ENCODE measurements at regions not wholly inside any gene's neighbourhood (a gene's known extent, or its start where the extent isn't known, plus 50 kb on each side); places are given as distances from the start of the nearest gene placed in this dataset.
"Not testable (repeated sequence)": the region's sequence is repeated elsewhere in the genome, so short reads cannot be mapped to it uniquely, and the experiment has no call there.

- Mint-ChIP-seq H3K4me3 (no peak overlapping the region), H3K36me3 (no peaks in the 10 kb centered on the region), H3K27me3 (no peaks in the 10 kb centered on the region), H3K4me1 (ENCODE audit: low read depth in 2 of 2) (no peaks in the 10 kb centered on the region), H3K9me3 (peaks cover 22% of the 10 kb centered on the region), H3K27ac (no peak overlapping the region)
- DNase-seq (ENCODE audit: low spot score) (no peak), ATAC-seq (no peak)
These were observed 561.2 kb upstream of the SEMA6A start for GRCh38 chr5:117135851-117136250.

- Mint-ChIP-seq H3K9me3 (peaks cover 29% of the 10 kb centered on the region), H3K4me3 (no peak overlapping the region), H3K4me1 (ENCODE audit: low read depth in 2 of 2) (no peaks in the 10 kb centered on the region), H3K27me3 (no peaks in the 10 kb centered on the region), H3K27ac (no peak overlapping the region), H3K36me3 (no peaks in the 10 kb centered on the region)
- no peak for DNase-seq (ENCODE audit: low spot score)
- ATAC-seq: no peak
These were observed 558.6 kb upstream of the SEMA6A start for GRCh38 chr5:117133198-117133597.

GRCh38 chr5:117131876-117132275 lies 557.3 kb upstream of the SEMA6A start:
- peaks cover 32% of the 10 kb centered on the region for H3K9me3 Mint-ChIP-seq
- no peaks in the 10 kb centered on the region for H3K36me3 Mint-ChIP-seq
- no peaks in the 10 kb centered on the region for H3K4me1 Mint-ChIP-seq (ENCODE audit: low read depth in 2 of 2)
- no peak for ATAC-seq
- H3K27ac Mint-ChIP-seq: no peak overlapping the region
- DNase-seq (ENCODE audit: low spot score): no peak
- no peak overlapping the region for H3K4me3 Mint-ChIP-seq
- no peaks in the 10 kb centered on the region for H3K27me3 Mint-ChIP-seq

GRCh38 chr5:117131048-117131679 lies 556.5 kb upstream of the SEMA6A start:
- Mint-ChIP-seq H3K27me3 (no peaks in the 10 kb centered on the region), H3K4me3 (no peak overlapping the region), H3K4me1 (ENCODE audit: low read depth in 2 of 2) (no peaks in the 10 kb centered on the region), H3K27ac (no peak overlapping the region), H3K36me3 (no peaks in the 10 kb centered on the region), H3K9me3 (peaks cover 29% of the 10 kb centered on the region)
- no peak for ATAC-seq
- DNase-seq (ENCODE audit: low spot score): no peak

- Mint-ChIP-seq H3K27me3 (no peaks in the 10 kb centered on the region), H3K36me3 (peaks cover 6% of the 10 kb centered on the region), H3K9me3 (peaks cover 12% of the 10 kb centered on the region), H3K4me3 (no peak overlapping the region), H3K27ac (no peak overlapping the region), H3K4me1 (ENCODE audit: low read depth in 2 of 2) (no peaks in the 10 kb centered on the region)
- no peak for ATAC-seq
- DNase-seq (ENCODE audit: low spot score): no peak
These were observed 543.9 kb upstream of the SEMA6A start for GRCh38 chr5:117118499-117118898.

GRCh38 chr5:117117314-117117713 lies 542.7 kb upstream of the SEMA6A start:
- not testable (repeated sequence) for H3K27ac Mint-ChIP-seq; H3K4me1 Mint-ChIP-seq (ENCODE audit: low read depth in 2 of 2); DNase-seq (ENCODE audit: low spot score); ATAC-seq; H3K4me3 Mint-ChIP-seq; H3K36me3 Mint-ChIP-seq; H3K27me3 Mint-ChIP-seq
- peaks cover 12% of the 10 kb centered on the region for H3K9me3 Mint-ChIP-seq

GRCh38 chr5:117110548-117110947 lies 535.9 kb upstream of the SEMA6A start:
- H3K4me3 Mint-ChIP-seq: no peak overlapping the region
- no peaks in the 10 kb centered on the region for H3K27me3 Mint-ChIP-seq
- ATAC-seq (no peak), DNase-seq (ENCODE audit: low spot score) (no peak)
- H3K36me3 Mint-ChIP-seq: peaks cover 6% of the 10 kb centered on the region
- H3K4me1 Mint-ChIP-seq (ENCODE audit: low read depth in 2 of 2): no peaks in the 10 kb centered on the region
- H3K9me3 Mint-ChIP-seq: peaks cover 13% of the 10 kb centered on the region
- H3K27ac Mint-ChIP-seq: no peak overlapping the region

- Mint-ChIP-seq H3K4me1 (ENCODE audit: low read depth in 2 of 2) (no peaks in the 10 kb centered on the region), H3K27ac (no peak overlapping the region), H3K27me3 (no peaks in the 10 kb centered on the region), H3K4me3 (no peak overlapping the region), H3K36me3 (no peaks in the 10 kb centered on the region), H3K9me3 (peaks cover 17% of the 10 kb centered on the region)
- DNase-seq (ENCODE audit: low spot score): no peak
- ATAC-seq: no peak
These were observed 533.2 kb upstream of the SEMA6A start for GRCh38 chr5:117107859-117108258.

- ATAC-seq (no peak), DNase-seq (ENCODE audit: low spot score) (no peak)
- Mint-ChIP-seq H3K36me3 (no peaks in the 10 kb centered on the region), H3K9me3 (peaks cover 16% of the 10 kb centered on the region), H3K4me3 (no peak overlapping the region), H3K27ac (no peak overlapping the region), H3K27me3 (no peaks in the 10 kb centered on the region), H3K4me1 (ENCODE audit: low read depth in 2 of 2) (no peaks in the 10 kb centered on the region)
These were observed 529.1 kb upstream of the SEMA6A start for GRCh38 chr5:117103703-117104102.

- no peak for DNase-seq (ENCODE audit: low spot score)
- H3K4me3 Mint-ChIP-seq: no peak overlapping the region
- no peaks in the 10 kb centered on the region for H3K4me1 Mint-ChIP-seq (ENCODE audit: low read depth in 2 of 2)
- H3K27me3 Mint-ChIP-seq: no peaks in the 10 kb centered on the region
- no peak for ATAC-seq
- no peaks in the 10 kb centered on the region for H3K36me3 Mint-ChIP-seq
- no peak overlapping the region for H3K27ac Mint-ChIP-seq
- peaks cover 15% of the 10 kb centered on the region for H3K9me3 Mint-ChIP-seq
These were observed 528.0 kb upstream of the SEMA6A start for GRCh38 chr5:117102591-117102990.

- peaks cover 13% of the 10 kb centered on the region for H3K9me3 Mint-ChIP-seq
- H3K4me1 Mint-ChIP-seq (ENCODE audit: low read depth in 2 of 2): no peaks in the 10 kb centered on the region
- DNase-seq (ENCODE audit: low spot score): no peak
- no peaks in the 10 kb centered on the region for H3K27me3 Mint-ChIP-seq
- no peak overlapping the region for H3K27ac Mint-ChIP-seq
- no peak overlapping the region for H3K4me3 Mint-ChIP-seq
- ATAC-seq: no peak
- peaks cover 2% of the 10 kb centered on the region for H3K36me3 Mint-ChIP-seq
These were observed 525.6 kb upstream of the SEMA6A start for GRCh38 chr5:117100176-117100575.

- H3K36me3 Mint-ChIP-seq: peaks cover 6% of the 10 kb centered on the region
- H3K4me3 Mint-ChIP-seq: no peak overlapping the region
- H3K9me3 Mint-ChIP-seq: peaks cover 10% of the 10 kb centered on the region
- no peak overlapping the region for H3K27ac Mint-ChIP-seq
- H3K27me3 Mint-ChIP-seq: no peaks in the 10 kb centered on the region
- no peaks in the 10 kb centered on the region for H3K4me1 Mint-ChIP-seq (ENCODE audit: low read depth in 2 of 2)
- DNase-seq (ENCODE audit: low spot score) (no peak), ATAC-seq (no peak)
These were observed 523.5 kb upstream of the SEMA6A start for GRCh38 chr5:117098094-117098493.

- Mint-ChIP-seq H3K27me3 (no peaks in the 10 kb centered on the region), H3K9me3 (peaks cover 5% of the 10 kb centered on the region), H3K4me1 (ENCODE audit: low read depth in 2 of 2) (no peaks in the 10 kb centered on the region), H3K27ac (no peak overlapping the region), H3K4me3 (no peak overlapping the region), H3K36me3 (peaks cover 6% of the 10 kb centered on the region)
- ATAC-seq: no peak
- no peak for DNase-seq (ENCODE audit: low spot score)
These were observed 521.0 kb upstream of the SEMA6A start for GRCh38 chr5:117095346-117096332.

GRCh38 chr5:117094114-117094815 lies 519.6 kb upstream of the SEMA6A start:
- no peak for DNase-seq (ENCODE audit: low spot score)
- ATAC-seq: no peak
- H3K27ac Mint-ChIP-seq: no peak overlapping the region
- H3K36me3 Mint-ChIP-seq: peaks cover 6% of the 10 kb centered on the region
- H3K9me3 Mint-ChIP-seq: peaks cover 5% of the 10 kb centered on the region
- no peaks in the 10 kb centered on the region for H3K27me3 Mint-ChIP-seq
- H3K4me1 Mint-ChIP-seq (ENCODE audit: low read depth in 2 of 2): no peaks in the 10 kb centered on the region
- H3K4me3 Mint-ChIP-seq: no peak overlapping the region
